Embryonic facial prominence (tissue), 1 donor: ENCODE measurements at regions not wholly inside any gene's neighbourhood (a gene's known extent, or its start where the extent isn't known, plus 50 kb on each side); places are given as distances from the start of the nearest gene placed in this dataset.
"Not testable (repeated sequence)": the region's sequence is repeated elsewhere in the genome, so short reads cannot be mapped to it uniquely, and the experiment has no call there.

Experiments used
- DNase-seq: peaks from one replicate; pipeline ENCODE4 v3.0.0-alpha.2; 2016; ENCODE audit errors: extremely low spot score

DNA sequence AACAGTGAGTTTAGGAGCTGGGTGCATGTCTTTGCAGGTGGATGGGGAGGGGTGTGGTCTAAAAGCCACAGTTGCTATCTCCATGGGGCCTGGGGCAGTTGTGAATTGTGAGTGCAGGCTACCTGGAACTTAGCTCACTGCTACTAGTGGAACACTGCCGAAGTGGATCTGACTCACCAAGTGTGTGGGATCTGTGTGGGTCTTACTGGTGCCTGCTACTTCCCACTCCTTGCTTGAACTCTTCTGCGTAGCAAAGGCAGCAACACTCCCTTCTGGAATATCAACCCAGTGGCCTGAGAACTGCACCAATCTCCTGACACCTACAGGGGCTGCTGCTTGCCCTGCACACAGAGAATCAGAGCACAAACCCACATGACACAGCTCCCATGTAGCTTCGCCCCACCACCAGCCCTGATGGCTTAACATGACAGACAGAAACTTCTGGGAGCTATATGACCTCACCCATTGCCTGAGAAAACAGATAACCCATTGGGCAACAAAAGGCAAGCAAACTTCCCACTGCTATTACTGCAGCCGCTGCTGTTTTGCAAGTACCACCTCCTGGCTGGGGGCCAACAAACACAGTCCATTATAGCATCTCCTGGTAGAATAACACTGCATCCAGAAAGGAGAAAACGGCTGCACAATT lies 455.1 kb upstream of the DDX18 start:
- no peak for DNase-seq

GRCh38 chr2:117360586-117360985 lies 453.9 kb upstream of the DDX18 start:
- no peak for DNase-seq

DNA sequence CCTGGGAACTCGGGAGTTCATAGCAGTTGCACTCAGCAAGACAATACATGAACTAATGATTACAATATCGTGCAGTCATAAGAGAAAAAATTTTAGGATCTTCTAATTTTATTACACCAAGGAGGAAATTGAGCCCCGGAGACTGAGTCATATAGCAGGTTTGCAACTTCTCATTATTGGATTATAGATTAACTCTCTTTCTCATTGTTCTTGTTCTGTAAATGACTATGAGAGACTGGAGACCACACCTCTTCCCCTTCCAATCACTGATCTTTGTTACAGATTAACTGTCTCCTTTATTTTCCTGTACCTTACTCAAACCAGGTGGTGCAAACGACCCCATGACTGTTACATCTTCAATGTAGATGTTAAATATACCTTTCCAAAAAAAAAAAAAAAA lies 435.8 kb upstream of the DDX18 start:
- DNase-seq = no peak

DNA sequence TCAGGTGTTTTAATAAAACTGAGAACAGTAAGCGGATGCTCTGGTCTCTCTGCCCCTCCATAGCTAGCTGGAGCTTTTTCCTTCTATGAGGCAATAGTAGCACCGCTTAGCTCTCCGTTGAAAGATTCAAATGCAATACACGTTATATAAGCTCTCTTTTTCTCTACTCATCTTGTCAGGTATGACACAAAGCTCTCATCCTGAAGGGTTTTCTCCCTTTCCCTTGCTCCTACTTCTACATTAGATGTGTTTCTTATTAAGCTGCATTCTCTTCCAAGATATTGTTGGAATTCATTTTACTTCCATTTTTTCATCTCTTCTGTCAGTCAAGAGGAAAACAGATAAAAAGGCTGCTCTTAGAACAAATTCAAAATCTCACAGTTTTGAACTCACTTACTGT lies 434.6 kb upstream of the DDX18 start:
- DNase-seq = no peak

GRCh38 chr2:117383997-117384396 lies 430.5 kb upstream of the DDX18 start:
- DNase-seq = not testable (repeated sequence)

GRCh38 chr2:117396161-117396560 lies 418.3 kb upstream of the DDX18 start:
- no peak for DNase-seq

- no peak for DNase-seq
Observed at GRCh38 chr2:117401582-117401981, 412.9 kb upstream of the DDX18 start.

DNA sequence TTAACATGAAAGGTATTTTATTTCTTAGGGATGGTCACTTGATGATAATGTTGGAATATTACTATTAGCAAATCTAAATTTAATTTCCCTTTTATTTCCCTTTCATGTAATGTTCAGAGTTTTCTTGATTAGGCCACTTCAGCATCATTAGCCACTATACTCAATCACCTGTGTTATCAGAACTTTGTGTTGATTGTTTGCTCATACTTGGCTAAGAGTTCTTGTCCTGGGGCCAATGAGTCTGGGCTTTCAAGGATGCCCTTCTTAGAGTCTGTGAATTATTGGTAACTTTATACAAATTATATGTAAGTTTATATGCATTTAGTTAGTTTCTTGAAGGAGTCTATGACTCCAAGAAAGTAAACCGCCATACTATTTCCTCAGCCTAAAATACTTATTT lies 408.0 kb upstream of the DDX18 start:
- DNase-seq = no peak

DNA sequence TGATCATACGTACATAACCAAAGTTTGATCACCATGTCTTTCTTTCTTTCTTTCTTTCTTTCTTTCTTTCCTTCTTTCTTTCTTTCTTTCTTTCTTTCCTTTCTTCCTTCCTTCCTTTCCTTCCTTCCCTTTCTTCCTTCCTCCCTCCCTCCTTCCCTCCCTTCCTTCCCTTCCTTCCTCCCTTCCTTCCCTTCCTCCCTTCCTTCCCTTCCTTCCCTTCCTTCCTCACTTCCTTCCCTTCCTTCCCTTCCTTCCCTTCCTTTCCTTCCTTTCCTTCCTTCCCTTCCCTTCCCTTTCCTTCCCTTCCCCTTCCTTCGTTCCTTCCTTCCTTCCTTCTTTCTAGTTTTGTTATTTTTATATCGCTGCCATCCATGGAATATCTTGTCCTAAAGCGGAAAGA lies 406.7 kb upstream of the DDX18 start:
- DNase-seq = no peak

- DNase-seq = no peak
Observed at GRCh38 chr2:117409443-117409842, 405.0 kb upstream of the DDX18 start.

DNA sequence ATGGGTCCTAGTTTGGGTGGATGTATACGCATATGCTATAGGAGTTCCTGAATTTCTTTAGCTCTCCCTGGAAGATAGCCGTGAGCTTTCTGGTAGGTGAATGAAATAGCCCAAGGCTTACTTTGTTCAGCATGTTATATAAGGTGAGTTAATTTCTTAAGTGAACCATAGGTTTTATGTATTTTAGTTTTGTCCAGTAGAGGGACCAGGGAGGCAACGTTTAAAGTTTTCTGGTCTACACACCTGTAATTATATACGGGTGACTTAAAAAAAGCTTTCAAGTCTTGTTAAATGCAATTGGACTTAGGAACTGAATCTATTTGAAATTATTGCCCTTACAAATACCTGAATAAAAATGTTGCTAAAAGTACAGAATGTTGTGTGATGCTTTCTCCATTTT lies 402.5 kb upstream of the DDX18 start:
- no peak for DNase-seq

DNA sequence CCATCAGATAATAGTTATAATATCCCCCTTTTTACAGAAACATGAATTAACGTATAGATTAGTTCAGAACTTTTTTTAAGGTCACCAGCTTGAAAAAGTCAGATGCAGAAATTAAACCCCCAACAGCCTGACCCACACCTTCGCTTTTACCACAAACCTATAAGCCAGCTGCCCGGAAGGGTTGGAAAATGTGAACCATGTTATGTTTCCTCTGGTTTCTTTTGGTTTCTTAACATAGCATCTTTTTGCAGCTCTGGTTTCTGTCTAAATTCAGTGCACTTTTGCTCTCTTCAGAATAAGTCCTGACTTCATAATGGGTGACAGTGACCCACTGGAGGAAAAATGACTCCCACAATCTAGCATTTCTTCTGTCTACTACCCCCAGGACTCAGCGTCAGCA lies 381.7 kb upstream of the DDX18 start:
- DNase-seq = no peak

DNA sequence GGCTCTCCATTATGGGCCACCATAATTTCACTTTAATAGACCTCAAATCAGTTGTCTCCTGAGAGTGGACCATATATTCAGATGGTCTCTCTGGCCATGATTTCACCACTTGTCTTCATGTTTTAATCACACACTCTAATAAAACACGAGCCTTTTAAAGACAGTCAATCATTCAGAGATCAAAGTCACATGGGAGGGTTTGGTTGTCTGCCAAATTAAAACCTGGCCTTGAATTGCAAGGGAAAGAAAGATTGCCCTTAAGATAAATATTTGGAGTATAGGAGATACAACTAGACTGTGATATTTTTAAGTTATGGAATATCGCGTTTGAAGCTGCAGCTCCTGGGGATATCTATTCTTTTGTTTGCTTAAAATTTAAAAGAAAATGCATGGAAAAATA lies 377.8 kb upstream of the DDX18 start:
- DNase-seq = no peak

GRCh38 chr2:117470311-117471095 lies 344.0 kb upstream of the DDX18 start:
- DNase-seq = no peak

- DNase-seq = no peak
Observed at GRCh38 chr2:117481608-117482007, 332.9 kb upstream of the DDX18 start.

DNA sequence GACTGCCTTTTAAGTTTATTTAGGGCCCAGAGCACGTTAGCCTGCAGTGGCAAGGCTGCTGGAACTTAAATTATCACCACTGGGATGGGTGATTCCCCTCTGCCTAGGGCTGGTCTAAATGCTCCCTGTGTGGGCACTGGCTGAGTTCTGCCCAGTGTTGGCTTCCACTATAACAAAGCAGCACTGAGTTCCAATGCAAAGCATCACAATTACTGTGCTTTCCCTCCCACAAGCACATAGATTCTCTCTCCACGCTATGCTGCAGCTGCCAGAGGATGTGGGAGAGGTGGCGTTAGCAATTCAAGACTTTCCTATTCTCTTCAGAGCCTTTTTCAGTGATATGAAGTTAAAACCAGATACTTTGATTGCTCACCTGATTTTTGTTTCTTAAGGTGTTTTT lies 328.9 kb upstream of the DDX18 start:
- DNase-seq = no peak

DNA sequence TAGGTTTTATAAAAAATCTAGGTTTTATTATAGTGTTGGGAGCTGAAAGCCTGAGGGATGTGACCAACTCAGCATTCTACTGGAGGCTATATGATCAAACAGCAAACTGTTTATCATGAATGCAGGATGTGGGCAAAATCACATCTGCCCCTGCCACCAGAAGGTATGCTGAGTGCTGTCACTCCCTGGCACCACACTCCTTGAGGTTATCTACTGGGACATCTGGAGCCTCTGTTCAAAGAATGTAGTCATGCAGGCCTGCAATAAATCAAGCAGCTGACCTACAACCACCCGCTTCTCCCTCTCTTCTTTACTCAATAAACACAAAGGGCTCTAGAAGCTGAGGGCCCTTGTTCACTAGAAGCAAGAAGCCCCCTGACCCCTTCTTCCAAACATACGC lies 328.4 kb upstream of the DDX18 start:
- DNase-seq = no peak

GRCh38 chr2:117492209-117492851 lies 322.2 kb upstream of the DDX18 start:
- no peak for DNase-seq

GRCh38 chr2:117500721-117501120 lies 313.8 kb upstream of the DDX18 start:
- DNase-seq = no peak

GRCh38 chr2:117502121-117502520 lies 312.4 kb upstream of the DDX18 start:
- no peak for DNase-seq

DNA sequence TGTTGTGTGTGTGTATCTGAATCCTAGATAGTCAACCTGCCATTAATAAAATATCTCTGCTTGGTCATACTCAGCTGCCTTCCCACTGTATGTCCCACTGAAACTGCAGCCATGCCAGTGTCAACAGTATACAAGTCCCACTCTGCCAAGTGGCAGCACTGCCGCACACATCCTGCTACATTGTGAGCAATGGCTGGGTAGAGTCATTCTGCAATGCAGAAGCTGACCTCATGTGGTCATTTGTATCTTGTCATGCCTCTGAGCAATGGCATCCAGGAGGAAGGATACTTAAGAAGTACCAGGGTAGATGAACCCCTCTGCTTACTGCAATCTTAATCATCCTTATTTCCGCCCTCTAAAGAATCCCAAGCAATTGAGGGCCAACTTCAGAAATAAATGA lies 302.2 kb upstream of the DDX18 start:
- no peak for DNase-seq

- DNase-seq = no peak
Observed at GRCh38 chr2:117514371-117514770, 300.1 kb upstream of the DDX18 start.

DNA sequence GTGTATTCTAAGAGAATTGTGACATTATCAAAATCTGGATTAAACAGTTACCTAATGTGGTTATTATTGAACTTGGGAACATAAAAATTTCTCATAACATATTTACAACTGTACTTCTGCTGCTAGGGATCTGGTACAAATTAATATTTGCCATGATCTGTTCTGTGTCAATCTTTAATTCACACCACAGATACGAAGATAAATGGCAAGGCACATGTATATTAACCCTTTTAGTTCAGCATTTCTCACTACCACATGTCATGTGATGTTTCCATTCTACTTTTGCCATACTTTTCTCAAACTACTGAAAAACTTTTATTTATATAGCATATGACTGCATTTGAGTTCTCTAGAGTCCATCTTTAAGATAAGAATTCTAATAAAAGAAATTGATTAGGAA lies 295.3 kb upstream of the DDX18 start:
- DNase-seq = no peak
